ENCODE measurements at regions not wholly inside any gene's neighbourhood (a gene's known extent, or its start where the extent isn't known, plus 50 kb on each side); places are given as distances from the start of the nearest gene placed in this dataset.
A peak's percentile ranks its signal among the peaks of the same experiment; 100 is the strongest.
"Not testable (repeated sequence)": the region's sequence is repeated elsewhere in the genome, so short reads cannot be mapped to it uniquely, and the experiment has no call there.

- DNase-seq; intact Hi-C loops (cut with DNase I): not testable (repeated sequence)
These were observed 210.3 kb downstream of the TRIML1 start for GRCh38 chr4:188349569-188349968.

GRCh38 chr4:188363196-188363595 is 224.0 kb downstream of the TRIML1 start:
- intact Hi-C loops (cut with DNase I) = no loop called here
- no peak for DNase-seq

GRCh38 chr4:188370777-188371176 is 231.5 kb downstream of the TRIML1 start:
- intact Hi-C loops (cut with DNase I) = no loop called here
- DNase-seq = no peak

- intact Hi-C loops (cut with DNase I) = no loop called here
- DNase-seq = no peak
These were observed 232.8 kb downstream of the TRIML1 start for GRCh38 chr4:188372058-188372457.

GRCh38 chr4:188372829-188373228 is 233.6 kb downstream of the TRIML1 start:
- no peak for DNase-seq
- intact Hi-C loops (cut with DNase I) = no loop called here

GRCh38 chr4:188374871-188375270 is 235.6 kb downstream of the TRIML1 start:
- DNase-seq = no peak
- intact Hi-C loops (cut with DNase I) = no loop called here

- DNase-seq = no peak
- intact Hi-C loops (cut with DNase I) = no loop called here
These were observed 238.6 kb downstream of the TRIML1 start for GRCh38 chr4:188377816-188378215.

GRCh38 chr4:188383180-188383579 is 243.9 kb downstream of the TRIML1 start:
- DNase-seq = no peak
- intact Hi-C loops (cut with DNase I) = no loop called here

- intact Hi-C loops (cut with DNase I) = no loop called here
- DNase-seq = no peak
These were observed 248.0 kb downstream of the TRIML1 start for GRCh38 chr4:188387179-188387791.

- intact Hi-C loops (cut with DNase I); DNase-seq: not testable (repeated sequence)
These were observed 252.1 kb downstream of the TRIML1 start for GRCh38 chr4:188391349-188391748.

- peak in 1 of 42 donors; percentile 14 for DNase-seq
- intact Hi-C loops (cut with DNase I) = no loop called here
These were observed 256.8 kb downstream of the TRIML1 start for GRCh38 chr4:188396037-188396436.

- no peak for DNase-seq
- intact Hi-C loops (cut with DNase I) = no loop called here
These were observed 260.6 kb downstream of the TRIML1 start for GRCh38 chr4:188399834-188400233.

GRCh38 chr4:188400451-188400850 is 261.2 kb downstream of the TRIML1 start:
- peak in 23 of 42 donors; percentile 3 to 72 (median 37) for DNase-seq
- intact Hi-C loops (cut with DNase I) = no loop called here

GRCh38 chr4:188403272-188403671 is 264.0 kb downstream of the TRIML1 start:
- no peak for DNase-seq
- intact Hi-C loops (cut with DNase I) = no loop called here

- intact Hi-C loops (cut with DNase I); DNase-seq: not testable (repeated sequence)
These were observed 266.0 kb downstream of the TRIML1 start for GRCh38 chr4:188405071-188405835.

GRCh38 chr4:188408244-188409030 is 269.2 kb downstream of the TRIML1 start:
- DNase-seq = no peak
- intact Hi-C loops (cut with DNase I) = no loop called here

- intact Hi-C loops (cut with DNase I) = no loop called here
- DNase-seq = no peak
These were observed 270.6 kb downstream of the TRIML1 start for GRCh38 chr4:188409851-188410250.

GRCh38 chr4:188411805-188412204 is 272.6 kb downstream of the TRIML1 start:
- intact Hi-C loops (cut with DNase I) = no loop called here
- peak in 1 of 42 donors; percentile 21 for DNase-seq

GRCh38 chr4:188412499-188412898 is 273.3 kb downstream of the TRIML1 start:
- DNase-seq = peak in 1 of 42 donors; percentile 25
- intact Hi-C loops (cut with DNase I) = no loop called here

- intact Hi-C loops (cut with DNase I) = no loop called here
- DNase-seq = peak in 1 of 42 donors; percentile 31
These were observed 275.2 kb downstream of the TRIML1 start for GRCh38 chr4:188414441-188414840.

Measured in head of caudate nucleus (tissue), 42 donors.